ENCODE measurements at regions not wholly inside any gene's neighbourhood (a gene's known extent, or its start where the extent isn't known, plus 50 kb on each side); places are given as distances from the start of the nearest gene placed in this dataset.

DNA sequence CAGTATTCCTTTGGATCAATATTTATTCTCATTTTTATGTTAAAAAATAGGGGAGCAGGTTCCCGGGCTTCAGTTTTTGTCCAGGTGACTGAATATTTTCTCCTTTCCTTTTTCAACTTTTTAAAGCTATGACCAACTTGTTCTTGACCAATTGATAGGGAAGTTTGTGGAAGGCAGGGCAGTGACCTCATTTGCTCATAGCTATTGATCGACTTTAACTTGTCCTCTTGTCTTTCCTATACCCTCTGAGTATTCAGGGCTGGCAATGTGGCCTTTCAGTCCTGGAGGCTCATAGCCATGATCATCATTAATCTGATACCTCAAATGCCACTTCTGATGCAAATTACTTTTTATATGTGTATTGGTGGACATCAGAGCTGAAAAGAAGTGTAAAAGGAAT lies 448.8 kb downstream of the KIF16B start:
- TF ChIP-seq POLR2A (IDR thresholded peaks at IDR 0.05), result no peak
- TF ChIP-seq, protein P1, sequence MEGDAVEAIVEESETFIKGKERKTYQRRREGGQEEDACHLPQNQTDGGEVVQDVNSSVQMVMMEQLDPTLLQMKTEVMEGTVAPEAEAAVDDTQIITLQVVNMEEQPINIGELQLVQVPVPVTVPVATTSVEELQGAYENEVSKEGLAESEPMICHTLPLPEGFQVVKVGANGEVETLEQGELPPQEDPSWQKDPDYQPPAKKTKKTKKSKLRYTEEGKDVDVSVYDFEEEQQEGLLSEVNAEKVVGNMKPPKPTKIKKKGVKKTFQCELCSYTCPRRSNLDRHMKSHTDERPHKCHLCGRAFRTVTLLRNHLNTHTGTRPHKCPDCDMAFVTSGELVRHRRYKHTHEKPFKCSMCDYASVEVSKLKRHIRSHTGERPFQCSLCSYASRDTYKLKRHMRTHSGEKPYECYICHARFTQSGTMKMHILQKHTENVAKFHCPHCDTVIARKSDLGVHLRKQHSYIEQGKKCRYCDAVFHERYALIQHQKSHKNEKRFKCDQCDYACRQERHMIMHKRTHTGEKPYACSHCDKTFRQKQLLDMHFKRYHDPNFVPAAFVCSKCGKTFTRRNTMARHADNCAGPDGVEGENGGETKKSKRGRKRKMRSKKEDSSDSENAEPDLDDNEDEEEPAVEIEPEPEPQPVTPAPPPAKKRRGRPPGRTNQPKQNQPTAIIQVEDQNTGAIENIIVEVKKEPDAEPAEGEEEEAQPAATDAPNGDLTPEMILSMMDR (IDR thresholded peaks at IDR 0.05), result no peak

Data from thyroid gland (tissue), 4 donors.